ENCODE measurements at regions not wholly inside any gene's neighbourhood (a gene's known extent, or its start where the extent isn't known, plus 50 kb on each side); places are given as distances from the start of the nearest gene placed in this dataset.

DNA sequence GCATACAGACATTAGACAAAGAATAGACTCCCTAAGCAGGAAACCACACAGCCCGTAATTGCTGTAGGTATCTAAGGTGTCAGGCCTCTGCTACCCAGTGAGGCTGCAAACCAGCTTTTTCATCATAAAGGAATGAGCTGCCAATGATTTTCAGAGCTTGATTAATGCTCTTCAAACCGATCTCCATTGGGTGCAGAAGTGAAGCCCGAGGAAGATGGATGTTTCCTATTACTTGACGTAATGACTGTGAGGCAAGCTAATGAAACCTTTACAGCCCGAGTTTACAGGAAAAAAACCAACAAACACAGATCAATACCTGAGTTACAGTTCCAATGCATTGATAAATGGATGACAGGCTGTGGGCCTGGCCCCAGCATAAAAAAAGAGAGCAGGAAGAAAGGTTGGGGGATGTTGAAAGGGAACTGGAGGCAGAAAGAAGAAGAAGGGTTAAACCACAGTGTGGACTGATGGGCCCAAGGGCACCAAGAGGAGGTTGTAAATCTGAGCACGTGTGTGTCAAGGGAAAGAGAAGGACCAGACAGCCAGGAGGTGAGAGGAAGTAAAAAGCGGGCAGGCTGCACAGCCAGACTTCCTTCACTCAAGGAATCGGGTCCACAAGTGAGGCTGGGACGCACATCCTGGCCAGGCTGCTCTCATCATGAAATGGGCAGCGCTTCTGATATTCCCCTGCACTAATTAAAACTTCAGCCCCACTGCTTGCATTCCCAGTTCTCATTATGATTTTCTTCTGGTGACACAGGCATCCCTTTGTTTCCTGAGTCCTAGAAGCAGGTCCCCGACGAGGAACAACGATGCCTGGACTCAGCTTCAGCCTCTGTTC is 70.6 kb upstream of the NTM start:
- Histone ChIP-seq H3K4me2 (ENCODE audit: insufficient read depth, insufficient read length, low read length) (no peak overlapping the region), H3K79me2 (ENCODE audit: insufficient read depth, low read length) (no peaks in the 10 kb centered on the region; the same call in 1 of the 2 replicates), H3K9ac (ENCODE audit: extremely low read depth, insufficient read length, low read length) (no peak overlapping the region), H3K14ac (ENCODE audit: insufficient read depth, low read length) (no peak overlapping the region), H3K56ac (ENCODE audit: insufficient read length, low read depth, low read length) (no peak overlapping the region), H2BK120ac (ENCODE audit: low read depth, low read length, poor library complexity, severe bottlenecking) (no peak overlapping the region), H2BK15ac (ENCODE audit: low read depth, low read length) (no peak overlapping the region), H2BK12ac (ENCODE audit: insufficient read length, low read depth, low read length) (no peak overlapping the region), H4K5ac (ENCODE audit: insufficient read length, low read depth, low read length) (no peak overlapping the region), H3K4ac (ENCODE audit: low read depth, low read length) (no peak overlapping the region), H3K4me1 (ENCODE audit: insufficient read depth, low read length) (0 out of 2 replicates have a peak, but pooled peaks cover 5% of the 10 kb centered on the region), H3K18ac (ENCODE audit: insufficient read length, low read depth, low read length) (no peak overlapping the region), H2BK5ac (ENCODE audit: insufficient read length, low read length) (no peak overlapping the region), H3K9me3 (ENCODE audit: control insufficient read depth, low read depth, low read length) (no peaks in the 10 kb centered on the region), H3K27ac (ENCODE audit: insufficient read length, low read depth, low read length) (no peak overlapping the region), H3T11ph (ENCODE audit: low read length) (no peak overlapping the region), H4K8ac (replicated peaks; ENCODE audit: insufficient read length, low read depth, low read length) (no peak overlapping the region), H2AK5ac (ENCODE audit: insufficient read length, low read length) (no peak overlapping the region), H2AFZ (ENCODE audit: low read length) (no peak overlapping the region), H3K79me1 (ENCODE audit: insufficient read depth, low read depth, low read length, poor library complexity, severe bottlenecking) (no peaks in the 10 kb centered on the region), H3K23ac (ENCODE audit: insufficient read length, low read depth, low read length) (no peak overlapping the region), H4K20me1 (ENCODE audit: control insufficient read depth, insufficient read depth, insufficient read length) (no peaks in the 10 kb centered on the region), H4K91ac (ENCODE audit: insufficient read length, low read depth, low read length) (no peak overlapping the region), H2BK20ac (ENCODE audit: low read depth, low read length, poor library complexity, severe bottlenecking) (no peak overlapping the region), H3K27me3 (ENCODE audit: insufficient read depth, low read length) (no peaks in the 10 kb centered on the region), H3K23me2 (ENCODE audit: insufficient read length, low read depth, low read length, poor library complexity, severe bottlenecking) (no peaks in the 10 kb centered on the region)
- Mint-ChIP-seq H3K27me3 (ENCODE audit: low read depth) (no peaks in the 10 kb centered on the region; the same call in 1 of the 2 replicates), H3K9me3 (no peaks in the 10 kb centered on the region), H3K4me3 (no peak overlapping the region), H3K27ac (peak overlapping the region in 1 of 3 experiments; percentile 1; a peak in 2 of 7 replicates), H3K4me1 (peaks cover 19% of the 10 kb centered on the region in 2 experiments), H3K36me3 (ENCODE audit: insufficient read depth in 1 of 3, low read depth in 3 of 3) (peaks cover 13 to 19% (median 18%) of the 10 kb centered on the region in 3 experiments)
- TF ChIP-seq, protein P1, sequence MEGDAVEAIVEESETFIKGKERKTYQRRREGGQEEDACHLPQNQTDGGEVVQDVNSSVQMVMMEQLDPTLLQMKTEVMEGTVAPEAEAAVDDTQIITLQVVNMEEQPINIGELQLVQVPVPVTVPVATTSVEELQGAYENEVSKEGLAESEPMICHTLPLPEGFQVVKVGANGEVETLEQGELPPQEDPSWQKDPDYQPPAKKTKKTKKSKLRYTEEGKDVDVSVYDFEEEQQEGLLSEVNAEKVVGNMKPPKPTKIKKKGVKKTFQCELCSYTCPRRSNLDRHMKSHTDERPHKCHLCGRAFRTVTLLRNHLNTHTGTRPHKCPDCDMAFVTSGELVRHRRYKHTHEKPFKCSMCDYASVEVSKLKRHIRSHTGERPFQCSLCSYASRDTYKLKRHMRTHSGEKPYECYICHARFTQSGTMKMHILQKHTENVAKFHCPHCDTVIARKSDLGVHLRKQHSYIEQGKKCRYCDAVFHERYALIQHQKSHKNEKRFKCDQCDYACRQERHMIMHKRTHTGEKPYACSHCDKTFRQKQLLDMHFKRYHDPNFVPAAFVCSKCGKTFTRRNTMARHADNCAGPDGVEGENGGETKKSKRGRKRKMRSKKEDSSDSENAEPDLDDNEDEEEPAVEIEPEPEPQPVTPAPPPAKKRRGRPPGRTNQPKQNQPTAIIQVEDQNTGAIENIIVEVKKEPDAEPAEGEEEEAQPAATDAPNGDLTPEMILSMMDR (conservative IDR thresholded peaks at IDR 0.05), result no peak
- no peak for DNase-seq
- no CpG with 5 or more reads among the region's 13 CpGs for WGBS (ENCODE audit: extremely low coverage, insufficient read length, low lambda C conversion rate)

All from H9 (cell line).